Kidney epithelial cell (primary cell): ENCODE measurements at regions not wholly inside any gene's neighbourhood (a gene's known extent, or its start where the extent isn't known, plus 50 kb on each side); places are given as distances from the start of the nearest gene placed in this dataset.
"Not testable (repeated sequence)": the region's sequence is repeated elsewhere in the genome, so short reads cannot be mapped to it uniquely, and the experiment has no call there.

Experiments
- DNase-seq: peaks from one replicate; pipeline ENCODE4 v3.0.0-alpha.2; 2010; ENCODE audit warnings: low read depth
- H3K27me3 ChIP-seq: 2 replicates; pipeline ENCODE4 v1.6.0; 2011; ENCODE audit warnings: low read length; ENCODE audit not compliant: control insufficient read depth, insufficient read depth
- H3K36me3 ChIP-seq: 2 replicates; pipeline ENCODE4 v1.5.1; 2011; ENCODE audit warnings: low read length; ENCODE audit not compliant: control insufficient read depth, insufficient read depth
- H3K4me3 ChIP-seq: 2 replicates; pipeline ENCODE4 v1.5.1; 2011; ENCODE audit warnings: low read depth, mild to moderate bottlenecking, control low read depth, low read length
- TF ChIP-seq, protein P1 (sequence below): IDR thresholded peaks from 2 replicates; pipeline ENCODE4 v1.5.1; 2011; ENCODE audit warnings: mild to moderate bottlenecking, moderate library complexity, low read length, control low read depth, inconsistent platforms; ENCODE audit not compliant: insufficient read depth, poor library complexity, severe bottlenecking

DNA sequence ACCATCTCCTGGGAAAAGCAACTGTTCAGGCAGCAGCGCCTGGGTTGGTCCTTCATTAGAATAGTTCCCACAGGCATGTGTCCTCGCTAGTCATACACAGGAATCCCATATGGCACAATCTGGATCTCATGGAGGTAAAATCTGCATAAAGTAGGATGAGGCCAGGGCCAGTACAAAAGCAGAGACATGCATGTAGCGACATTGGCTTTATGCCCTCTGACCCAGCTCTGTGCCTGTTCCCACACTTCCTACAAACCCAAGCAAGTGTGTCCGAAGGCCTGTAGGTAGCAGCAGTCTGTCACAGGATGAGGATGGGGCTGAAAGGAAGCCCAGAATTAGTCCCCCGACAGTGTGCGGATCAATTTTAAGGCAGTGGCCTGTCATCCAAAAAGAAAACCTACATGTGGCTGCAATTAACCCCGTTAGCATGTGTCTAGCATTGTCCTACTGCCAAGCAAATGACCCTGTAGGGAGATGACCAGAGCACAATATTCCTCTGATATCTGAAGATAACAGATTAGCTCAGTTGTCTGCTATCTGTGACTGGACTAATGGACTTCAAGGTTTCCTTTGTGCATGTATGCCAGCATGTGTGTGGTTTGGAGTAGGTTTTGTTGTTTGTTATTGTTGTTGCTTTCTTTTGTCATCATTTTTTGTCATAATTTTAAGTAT lies 178.8 kb downstream of the TMEM161B start:
- Histone ChIP-seq H3K4me3 (no peak overlapping the region), H3K36me3 (no peaks in the 10 kb centered on the region), H3K27me3 (no peaks in the 10 kb centered on the region)
- no peak for DNase-seq
- TF ChIP-seq, protein P1, sequence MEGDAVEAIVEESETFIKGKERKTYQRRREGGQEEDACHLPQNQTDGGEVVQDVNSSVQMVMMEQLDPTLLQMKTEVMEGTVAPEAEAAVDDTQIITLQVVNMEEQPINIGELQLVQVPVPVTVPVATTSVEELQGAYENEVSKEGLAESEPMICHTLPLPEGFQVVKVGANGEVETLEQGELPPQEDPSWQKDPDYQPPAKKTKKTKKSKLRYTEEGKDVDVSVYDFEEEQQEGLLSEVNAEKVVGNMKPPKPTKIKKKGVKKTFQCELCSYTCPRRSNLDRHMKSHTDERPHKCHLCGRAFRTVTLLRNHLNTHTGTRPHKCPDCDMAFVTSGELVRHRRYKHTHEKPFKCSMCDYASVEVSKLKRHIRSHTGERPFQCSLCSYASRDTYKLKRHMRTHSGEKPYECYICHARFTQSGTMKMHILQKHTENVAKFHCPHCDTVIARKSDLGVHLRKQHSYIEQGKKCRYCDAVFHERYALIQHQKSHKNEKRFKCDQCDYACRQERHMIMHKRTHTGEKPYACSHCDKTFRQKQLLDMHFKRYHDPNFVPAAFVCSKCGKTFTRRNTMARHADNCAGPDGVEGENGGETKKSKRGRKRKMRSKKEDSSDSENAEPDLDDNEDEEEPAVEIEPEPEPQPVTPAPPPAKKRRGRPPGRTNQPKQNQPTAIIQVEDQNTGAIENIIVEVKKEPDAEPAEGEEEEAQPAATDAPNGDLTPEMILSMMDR: no peak

DNA sequence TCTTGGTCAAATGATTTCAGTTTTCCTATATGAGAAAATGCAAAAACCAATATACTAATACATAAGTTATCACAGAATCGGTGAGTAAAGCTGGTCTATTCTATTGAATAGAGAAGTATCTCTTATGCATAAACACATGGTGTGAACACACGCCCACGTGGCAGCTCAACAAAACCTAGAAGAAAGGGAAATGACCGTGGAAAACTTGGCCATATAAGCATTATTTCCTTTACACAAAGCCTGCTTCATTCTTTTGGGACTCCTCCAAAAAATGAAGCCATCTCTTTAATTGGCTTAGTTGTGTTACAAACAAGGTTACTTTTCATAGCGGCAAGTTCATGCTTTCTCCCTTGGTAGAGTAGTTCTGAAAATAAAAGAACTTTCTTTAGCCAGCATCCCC lies 183.2 kb downstream of the TMEM161B start:
- no peak overlapping the region for H3K4me3 ChIP-seq
- no peak for DNase-seq
- no peaks in the 10 kb centered on the region for H3K36me3 ChIP-seq
- H3K27me3 ChIP-seq: no peaks in the 10 kb centered on the region
- TF ChIP-seq, protein P1: no peak

DNA sequence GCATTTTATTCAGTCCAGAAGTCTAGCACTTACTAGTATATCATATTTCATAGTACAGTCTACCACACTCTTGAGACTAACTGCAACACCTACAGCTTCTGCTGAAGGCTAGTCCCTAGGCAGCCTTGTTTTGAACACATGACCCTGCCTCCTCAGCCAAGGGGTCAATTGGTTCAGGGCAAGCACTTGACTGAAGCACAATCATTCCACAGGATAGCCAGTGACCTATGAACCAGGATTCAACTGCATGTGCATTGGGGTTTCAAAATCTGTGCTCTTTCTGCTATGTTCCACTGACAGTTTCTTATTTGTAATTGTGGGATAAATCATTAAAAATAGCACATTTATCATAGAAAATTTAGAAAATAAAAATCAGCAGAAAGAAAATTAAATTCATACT lies 186.8 kb downstream of the TMEM161B start:
- no peak overlapping the region for H3K4me3 ChIP-seq
- H3K36me3 ChIP-seq: no peaks in the 10 kb centered on the region
- H3K27me3 ChIP-seq: no peaks in the 10 kb centered on the region
- DNase-seq: no peak
- TF ChIP-seq, protein P1: no peak

DNA sequence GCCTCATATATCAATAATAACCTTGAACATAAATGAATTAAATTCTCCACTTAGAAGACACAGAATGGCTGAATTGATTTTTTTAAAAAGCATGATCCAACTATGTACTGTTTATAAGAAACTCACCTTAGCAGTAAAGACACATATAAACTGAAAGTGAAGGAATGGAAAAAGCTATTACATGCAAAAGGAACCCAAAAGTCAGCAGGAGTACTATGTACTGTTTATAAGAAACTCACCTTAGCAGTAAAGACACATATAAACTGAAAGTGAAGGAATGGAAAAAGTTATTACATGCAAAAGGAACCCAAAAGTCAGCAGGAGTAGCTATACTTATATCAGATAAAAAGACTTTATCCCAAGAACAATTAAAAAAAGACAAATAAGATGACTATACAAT lies 204.8 kb downstream of the TMEM161B start:
- H3K36me3 ChIP-seq: no peaks in the 10 kb centered on the region
- H3K27me3 ChIP-seq: no peaks in the 10 kb centered on the region
- TF ChIP-seq, protein P1: no peak
- H3K4me3 ChIP-seq: no peak overlapping the region
- no peak for DNase-seq

DNA sequence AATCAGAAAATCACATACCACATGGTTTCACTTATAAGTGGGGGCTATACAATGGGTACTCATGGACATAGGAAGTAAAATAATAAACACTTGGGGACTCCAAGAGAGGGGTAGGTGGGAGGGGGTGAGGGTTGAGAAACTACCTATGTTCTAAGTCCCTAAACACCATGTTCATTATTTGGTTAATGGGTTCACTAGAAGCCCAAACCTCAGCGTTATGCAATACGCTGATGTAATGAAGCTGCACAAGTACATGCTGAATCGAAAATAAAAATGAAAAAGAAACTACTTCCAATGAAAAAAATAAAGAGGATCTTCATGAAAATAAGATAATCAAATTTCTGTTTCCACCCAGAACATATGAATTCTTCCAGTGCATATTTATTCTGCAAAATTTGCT lies 208.5 kb downstream of the TMEM161B start:
- no peaks in the 10 kb centered on the region for H3K27me3 ChIP-seq
- no peak overlapping the region for H3K4me3 ChIP-seq
- DNase-seq: no peak
- TF ChIP-seq, protein P1: no peak
- no peaks in the 10 kb centered on the region for H3K36me3 ChIP-seq

DNA sequence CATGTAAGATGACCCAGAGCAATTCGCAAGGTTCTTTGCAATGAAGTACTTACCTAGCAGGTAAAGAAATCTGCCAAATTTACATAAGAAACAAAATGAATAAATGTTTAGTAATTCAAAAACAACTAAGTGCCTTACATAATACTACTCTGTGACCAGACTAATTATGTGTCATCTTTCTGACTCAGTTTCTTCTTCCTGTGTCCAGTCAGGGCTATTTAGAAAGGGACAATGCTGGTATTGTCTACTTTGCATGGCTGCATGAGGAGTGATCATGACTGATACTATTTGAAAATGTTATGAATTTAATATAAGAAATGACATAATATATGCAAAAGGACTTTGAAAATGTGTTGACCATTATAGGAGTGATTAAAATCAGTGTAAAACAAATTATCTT lies 210.0 kb downstream of the TMEM161B start:
- no peak for DNase-seq

DNA sequence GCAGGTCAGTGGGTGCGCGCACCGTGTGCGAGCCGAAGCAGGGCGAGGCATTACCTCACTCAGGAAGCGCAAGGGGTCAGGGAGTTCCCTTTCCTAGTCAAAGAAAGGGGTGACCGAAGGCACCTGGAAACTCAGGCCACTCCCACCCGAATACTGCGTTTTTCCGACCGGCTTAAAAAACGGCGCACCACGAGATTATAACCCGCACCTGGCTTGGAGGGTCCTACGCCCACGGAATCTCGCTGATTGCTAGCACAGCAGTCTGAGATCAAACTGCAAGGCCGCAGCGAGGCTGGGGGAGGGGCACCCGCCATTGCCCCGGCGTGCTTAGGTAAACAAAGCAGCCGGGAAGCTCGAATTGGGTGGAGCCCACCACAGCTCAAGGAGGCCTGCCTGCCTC lies 216.2 kb downstream of the TMEM161B start:
- not testable (repeated sequence) for H3K4me3 ChIP-seq, H3K27me3 ChIP-seq, DNase-seq

More for the DNA sequence above, 210.0 kb downstream of the TMEM161B start:
- no peak overlapping the region for H3K4me3 ChIP-seq
- no peaks in the 10 kb centered on the region for H3K36me3 ChIP-seq
- no peaks in the 10 kb centered on the region for H3K27me3 ChIP-seq
- TF ChIP-seq, protein P1: no peak

More for the DNA sequence above, 216.2 kb downstream of the TMEM161B start:
- not testable (repeated sequence) for H3K36me3 ChIP-seq
